B cell (primary cell): ENCODE measurements at regions not wholly inside any gene's neighbourhood (a gene's known extent, or its start where the extent isn't known, plus 50 kb on each side); places are given as distances from the start of the nearest gene placed in this dataset.

Experiments used
- ATAC-seq: fragments of 200-7000 bp; cut with Tn5 transposase; one replicate; pipeline ENCODE4 v1.10.0; 2021; ENCODE audit warnings: low read depth, mild to moderate bottlenecking, moderate number of reproducible peaks, moderate library complexity
- CTCF ChIA-PET: fragments of 350-600 bp; sonication (Branson Sonifier 250); formaldehyde crosslinking; loops from one replicate; lab custom pipeline; 2021; ENCODE audit warnings: antibody characterized with exemption, inconsistent platforms; lab: Charles Lee
- POLR2A ChIA-PET: fragments of 350-600 bp; sonication (Branson Sonifier 250); formaldehyde crosslinking; loops from one replicate; lab custom pipeline; 2021; ENCODE audit warnings: antibody characterized with exemption; lab: Charles Lee
- DNase-seq: peaks from one replicate; pipeline ENCODE4 v3.0.0; 2013
- H2AFZ ChIP-seq: 2 replicates; pipeline ENCODE4 v1.6.1; 2012; ENCODE audit warnings: mild to moderate bottlenecking, low read depth, low read length; ENCODE audit not compliant: insufficient read depth, poor library complexity, severe bottlenecking
- H3K27ac ChIP-seq, 2 donors: 1 replicate in 1 of 2; 2 replicates in 1 of 2; pipeline ENCODE4 v1.5.1; 2012 to 2013; ENCODE audit warnings: low read length in 2 of 2, mild to moderate bottlenecking in 2 of 2, moderate library complexity in 1 of 2
- H3K27me3 ChIP-seq, 4 experiments: fragments of 200-600 bp in 1 of 4; sonication (generic) in 1 of 4; replicated peaks in 1 of 4; 1 replicate in 2 of 4; 2 replicates in 2 of 4; pipeline versions ENCODE4 v1.6.1 to v1.7.0; 2013 to 2016; ENCODE audit warnings: low read length in 3 of 4, mild to moderate bottlenecking in 2 of 4, mixed read lengths in 1 of 4, moderate library complexity in 1 of 4; ENCODE audit not compliant: insufficient read depth in 4 of 4, control insufficient read depth in 3 of 4; ENCODE audit errors: control extremely low read depth in 1 of 4
- H3K36me3 ChIP-seq, 2 experiments: replicated peaks in 1 of 2; 1 replicate in 1 of 2; 2 replicates in 1 of 2; pipeline versions ENCODE4 v1.6.1 to v1.7.1; 2013; ENCODE audit warnings: low read length in 1 of 2; ENCODE audit not compliant: insufficient read depth in 2 of 2, control insufficient read depth in 1 of 2; ENCODE audit errors: control extremely low read depth in 1 of 2, extremely low read depth in 1 of 2
- H3K4me1 ChIP-seq, 2 donors: fragments of 200-600 bp in 1 of 2; sonication (generic) in 1 of 2; 1 replicate in 1 of 2; 2 replicates in 1 of 2; pipeline versions ENCODE4 v1.5.1 to v1.6.1; 2013 to 2017; ENCODE audit warnings: low read length in 2 of 2; ENCODE audit not compliant: control insufficient read depth in 2 of 2, insufficient read depth in 2 of 2
- H3K4me2 ChIP-seq: replicated peaks from 2 replicates; pipeline ENCODE3; 2012; ENCODE audit warnings: mild to moderate bottlenecking, low read depth, low read length; ENCODE audit not compliant: poor library complexity, severe bottlenecking
- H3K4me3 ChIP-seq, 5 experiments: fragments of 200-600 bp in 1 of 5; sonication (generic) in 1 of 5; 1 replicate in 3 of 5; 2 replicates in 2 of 5; pipeline versions ENCODE4 v1.5.1 to v1.7.0; 2011 to 2016; ENCODE audit warnings: low read length in 4 of 5, mild to moderate bottlenecking in 4 of 5, low read depth in 2 of 5, control low read depth in 1 of 5, moderate library complexity in 1 of 5; ENCODE audit not compliant: insufficient read depth in 1 of 5; ENCODE audit errors: control extremely low read depth in 1 of 5, extremely low read depth in 1 of 5
- H3K79me2 ChIP-seq: fragments of 200-600 bp; sonication (generic); one replicate; pipeline ENCODE4 v1.6.0; 2016; ENCODE audit warnings: low read length; ENCODE audit not compliant: control insufficient read depth, insufficient read depth
- H3K9ac ChIP-seq: fragments of 200-600 bp; sonication (generic); 2 replicates; pipeline ENCODE4 v1.6.1; 2017; ENCODE audit warnings: mild to moderate bottlenecking, low read length, moderate library complexity
- H3K9me3 ChIP-seq, 3 donors: one replicate each; pipeline versions ENCODE4 v1.6.1 to v1.7.1; 2013; ENCODE audit warnings: low read length in 2 of 3; ENCODE audit not compliant: control insufficient read depth in 2 of 3, insufficient read depth in 1 of 3; ENCODE audit errors: control extremely low read depth in 1 of 3
- H4K20me1 ChIP-seq: 2 replicates; pipeline ENCODE4 v1.6.0; 2012; ENCODE audit warnings: mild to moderate bottlenecking, low read length; ENCODE audit not compliant: insufficient read depth, control insufficient read depth, poor library complexity, severe bottlenecking
- H3K27ac Mint-ChIP-seq: one replicate; pipeline ENCODE4 v1.8.0; 2021; ENCODE audit warnings: mixed read lengths
- H3K27me3 Mint-ChIP-seq: one replicate; pipeline ENCODE4 v1.8.0; 2021; ENCODE audit warnings: mixed read lengths
- H3K4me1 Mint-ChIP-seq: one replicate; pipeline ENCODE4 v1.8.0; 2021; ENCODE audit warnings: mixed read lengths
- H3K4me3 Mint-ChIP-seq: one replicate; pipeline ENCODE4 v1.8.0; 2021; ENCODE audit warnings: mixed read lengths
- H3K9me3 Mint-ChIP-seq: one replicate; pipeline ENCODE4 v1.8.0; 2022; ENCODE audit warnings: mixed read lengths; ENCODE audit not compliant: insufficient read depth
- CTCF ChIP-seq: fragments of 200-600 bp; IDR thresholded peaks from one replicate; pipeline ENCODE4 v1.8.0; 2022; ENCODE audit warnings: antibody characterized with exemption, mild to moderate bottlenecking
- EZH2 ChIP-seq: IDR thresholded peaks from 2 replicates; pipeline ENCODE4 v1.6.1; 2012; ENCODE audit warnings: borderline replicate concordance, low read depth, mild to moderate bottlenecking, moderate library complexity, low read length; ENCODE audit not compliant: insufficient read depth, poor library complexity, severe bottlenecking
- WGBS: methylation state at CpG from one replicate; pipeline ENCODE4 v1.1.5; 2013; ENCODE audit warnings: missing lambda C conversion rate; ENCODE audit not compliant: insufficient coverage; 5-methylcytosine and 5-hydroxymethylcytosine counted together
- intact Hi-C: fragments of 100-400 bp; cut with micrococcal nuclease; formaldehyde crosslinking; loops from one replicate; pipeline ENCODE4 v1.10.0; 2022

GRCh38 chr21:21969211-21969610 lies 971.0 kb downstream of the NCAM2 start:
- H3K4me1 Mint-ChIP-seq, result no peaks in the 10 kb centered on the region
- intact Hi-C loops, result no loop called here
- TF ChIP-seq CTCF (no peak), EZH2 (no peak)
- no peak overlapping the region for H2AFZ ChIP-seq
- H3K79me2 ChIP-seq, result no peaks in the 10 kb centered on the region
- peaks cover 0 to 4% (median 4%) of the 10 kb centered on the region in 3 donors for H3K9me3 ChIP-seq
- no peak overlapping the region for H3K9ac ChIP-seq
- H3K27me3 ChIP-seq, result no peaks in the 10 kb centered on the region
- H3K9me3 Mint-ChIP-seq, result peaks cover 8% of the 10 kb centered on the region
- no peak overlapping the region for H3K4me3 Mint-ChIP-seq
- no peaks in the 10 kb centered on the region for H3K36me3 ChIP-seq
- ATAC-seq (no peak), DNase-seq (no peak)
- ChIA-PET POLR2A (no interaction called here), CTCF (no interaction called here)
- H3K27ac Mint-ChIP-seq, result no peak overlapping the region
- no peak overlapping the region for H3K27ac ChIP-seq
- 32% methylated on average over 2 of the region's 2 CpGs for WGBS
- no peaks in the 10 kb centered on the region for H4K20me1 ChIP-seq
- H3K27me3 Mint-ChIP-seq, result no peaks in the 10 kb centered on the region
- no peak overlapping the region for H3K4me3 ChIP-seq
- H3K4me2 ChIP-seq, result no peak overlapping the region
- H3K4me1 ChIP-seq, result no peaks in the 10 kb centered on the region

GRCh38 chr21:21971384-21971783 lies 973.2 kb downstream of the NCAM2 start:
- H3K4me2 ChIP-seq, result no peak overlapping the region
- no peak for TF ChIP-seq EZH2
- no peak for TF ChIP-seq CTCF
- no peak for DNase-seq
- 86% methylated on average over 1 of the region's 4 CpGs for whole genome bisulfite sequencing
- H2AFZ ChIP-seq, result no peak overlapping the region
- H3K9me3 ChIP-seq, result no peaks in the 10 kb centered on the region
- Mint-ChIP-seq H3K9me3 (peaks cover 4% of the 10 kb centered on the region), H3K4me3 (no peak overlapping the region), H3K27me3 (no peaks in the 10 kb centered on the region), H3K27ac (no peak overlapping the region), H3K4me1 (no peaks in the 10 kb centered on the region)
- ATAC-seq, result no peak
- H3K27me3 ChIP-seq, result no peaks in the 10 kb centered on the region
- intact Hi-C loops, result no loop called here
- H3K4me1 ChIP-seq, result no peaks in the 10 kb centered on the region
- no peak overlapping the region for H3K4me3 ChIP-seq
- ChIA-PET CTCF (no interaction called here), POLR2A (no interaction called here)
- no peaks in the 10 kb centered on the region for H4K20me1 ChIP-seq
- no peak overlapping the region for H3K27ac ChIP-seq
- no peak overlapping the region for H3K9ac ChIP-seq
- no peaks in the 10 kb centered on the region for H3K79me2 ChIP-seq
- no peaks in the 10 kb centered on the region for H3K36me3 ChIP-seq
